Right atrium auricular region (tissue), 2 donors: ENCODE measurements at regions not wholly inside any gene's neighbourhood (a gene's known extent, or its start where the extent isn't known, plus 50 kb on each side); places are given as distances from the start of the nearest gene placed in this dataset.

Experiments used
- DNase-seq: peaks from one replicate; pipeline ENCODE4 v3.0.0-alpha.2; 2019; ENCODE audit warnings: low spot score
- H3K27ac ChIP-seq, 2 donors: fragments of 200-600 bp; sonication (generic); 1 replicate in 1 of 2; 2 replicates in 1 of 2; pipeline ENCODE4 v1.5.1; 2016 to 2019
- H3K27me3 ChIP-seq, 2 donors: fragments of 200-600 bp; sonication (generic); one replicate each; pipeline versions ENCODE4 v1.5.1 to v1.6.0; 2017 to 2019
- H3K36me3 ChIP-seq: fragments of 200-600 bp; sonication (generic); one replicate; pipeline ENCODE4 v1.5.1; 2016
- H3K4me1 ChIP-seq, 2 donors: fragments of 200-600 bp; sonication (generic); one replicate each; pipeline versions ENCODE4 v1.5.1 to v1.6.0; 2017 to 2019
- H3K4me3 ChIP-seq, 2 donors: fragments of 200-600 bp; sonication (generic); 1 replicate in 1 of 2; 2 replicates in 1 of 2; pipeline ENCODE4 v1.5.1; 2017 to 2019; ENCODE audit warnings: mild to moderate bottlenecking in 1 of 2, moderate library complexity in 1 of 2
- H3K9me3 ChIP-seq, 2 donors: fragments of 200-600 bp; sonication (generic); one replicate each; pipeline ENCODE4 v1.5.1; 2019
- CTCF ChIP-seq, 2 donors: fragments of 200-600 bp; sonication (generic); IDR thresholded peaks; one replicate each; pipeline ENCODE4 v1.5.1; 2019; ENCODE audit warnings: antibody characterized with exemption in 2 of 2

DNA sequence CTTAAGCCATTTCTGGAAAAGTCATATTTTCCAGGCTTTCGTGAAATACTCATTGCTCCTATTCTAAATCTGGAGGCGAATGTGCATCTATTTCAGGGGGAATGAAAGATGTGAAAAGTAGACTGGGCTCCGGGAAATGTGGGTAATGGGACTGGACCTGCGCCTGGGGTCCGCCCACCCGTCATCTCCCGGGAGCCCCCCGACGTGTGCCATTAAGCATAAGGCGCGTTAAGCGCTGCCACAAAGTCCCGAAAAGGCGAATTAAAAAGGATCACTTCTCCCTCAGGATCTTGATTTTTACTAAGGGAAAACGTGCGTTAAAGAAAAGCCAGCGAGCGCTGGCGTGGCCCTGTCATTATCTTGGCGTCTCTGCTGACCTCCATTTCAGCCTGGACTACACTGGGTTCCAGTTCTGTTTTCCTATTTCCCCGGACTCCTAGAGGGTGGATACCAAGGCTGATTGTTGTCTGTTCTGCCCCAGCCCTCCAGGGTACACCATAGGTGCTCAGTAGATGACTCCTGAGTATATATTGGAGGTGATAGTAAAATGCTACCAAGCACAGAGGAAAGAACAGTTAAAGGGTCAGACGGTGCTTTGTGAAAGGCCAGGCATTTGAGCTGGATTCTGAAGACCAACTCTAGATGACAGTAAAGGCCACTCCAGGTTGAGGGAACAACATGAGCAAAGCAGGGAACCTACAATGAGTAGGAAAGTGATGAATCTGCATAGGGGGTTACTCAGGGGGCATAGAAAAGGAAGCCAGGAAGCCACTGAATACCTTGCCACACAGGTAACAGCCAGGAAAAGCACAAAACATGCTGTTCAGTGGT lies 89.2 kb upstream of the ARID1B start:
- Histone ChIP-seq H3K27me3 (no peaks in the 10 kb centered on the region), H3K27ac (peak overlapping the region; percentile 86 to 94), H3K4me1 (peaks cover 0 to 16% of the 10 kb centered on the region in 2 donors), H3K36me3 (no peaks in the 10 kb centered on the region), H3K4me3 (peak overlapping the region; percentile 64 to 68), H3K9me3 (no peaks in the 10 kb centered on the region)
- no peak for DNase-seq
- no peak for TF ChIP-seq CTCF (IDR thresholded peaks at IDR 0.05)

DNA sequence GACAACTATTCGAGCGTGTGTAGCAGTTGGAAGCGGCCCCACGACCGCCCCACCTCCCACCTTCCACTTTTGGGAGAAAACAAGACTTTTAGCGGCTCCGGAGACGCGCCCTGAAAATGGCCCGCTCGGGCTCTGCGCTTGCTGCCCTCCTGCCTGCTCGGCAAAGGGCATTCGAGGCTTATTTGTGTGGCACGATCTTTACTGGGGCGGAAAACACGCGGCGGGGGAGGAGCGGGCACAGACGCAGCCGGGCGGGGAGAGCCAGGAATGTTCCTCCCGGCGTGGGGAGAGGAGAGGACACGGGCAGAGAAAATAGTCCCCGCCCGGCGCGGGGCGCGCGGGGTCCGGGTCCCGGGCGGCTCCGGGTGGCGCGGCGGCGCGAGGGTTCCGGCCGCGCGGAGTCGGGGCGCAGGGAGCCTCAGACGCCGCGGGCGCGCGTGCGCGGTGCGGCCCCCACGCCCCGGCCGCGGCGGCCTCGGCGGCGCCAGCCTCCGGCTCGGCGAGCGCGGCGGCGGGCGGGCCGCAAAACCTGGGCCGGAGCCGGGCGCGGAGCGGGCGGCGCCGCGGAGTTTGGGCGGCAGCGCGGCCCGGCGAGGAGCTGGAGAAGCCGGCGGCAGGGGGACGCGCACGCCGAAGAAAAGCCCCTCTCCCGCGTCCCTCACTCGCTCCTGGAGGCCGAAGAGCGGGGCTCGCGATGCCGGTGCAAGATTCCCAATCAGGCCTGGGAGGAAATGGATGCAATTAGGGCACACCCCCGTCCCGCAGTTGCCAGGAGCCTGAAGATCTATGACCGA lies 90.0 kb upstream of the ARID1B start:
- peak overlapping the region; percentile 97 to 99 for H3K27ac ChIP-seq
- no peaks in the 10 kb centered on the region for H3K9me3 ChIP-seq
- H3K36me3 ChIP-seq: no peaks in the 10 kb centered on the region
- peak; percentile 92 for DNase-seq
- H3K4me1 ChIP-seq: peaks cover 0 to 16% of the 10 kb centered on the region in 2 donors
- TF ChIP-seq CTCF (IDR thresholded peaks at IDR 0.05): no peak
- H3K4me3 ChIP-seq: peak overlapping the region; percentile 65 to 68
- no peaks in the 10 kb centered on the region for H3K27me3 ChIP-seq

GRCh38 chr6:156686301-156686994 lies 90.7 kb upstream of the ARID1B start:
- Histone ChIP-seq H3K4me1 (peaks cover 0 to 16% of the 10 kb centered on the region in 2 donors), H3K4me3 (peak overlapping the region; percentile 65 to 68), H3K9me3 (no peaks in the 10 kb centered on the region), H3K27ac (peak overlapping the region; percentile 97 to 99), H3K27me3 (no peaks in the 10 kb centered on the region), H3K36me3 (no peaks in the 10 kb centered on the region)
- DNase-seq: no peak
- TF ChIP-seq CTCF (IDR thresholded peaks at IDR 0.05): peak in 1 of 2 donors; percentile 36

- no peak for TF ChIP-seq CTCF (IDR thresholded peaks at IDR 0.05)
- peaks cover 0 to 16% of the 10 kb centered on the region in 2 donors for H3K4me1 ChIP-seq
- DNase-seq: no peak
- no peaks in the 10 kb centered on the region for H3K36me3 ChIP-seq
- H3K27me3 ChIP-seq: no peaks in the 10 kb centered on the region
- H3K9me3 ChIP-seq: no peaks in the 10 kb centered on the region
- H3K4me3 ChIP-seq: peak overlapping the region; percentile 65 to 68
- H3K27ac ChIP-seq: peak overlapping the region; percentile 97 to 99
Measured at GRCh38 chr6:156685823-156686222, 91.4 kb upstream of the ARID1B start.

- TF ChIP-seq CTCF (IDR thresholded peaks at IDR 0.05): no peak
- H3K4me1 ChIP-seq: peaks cover 0 to 16% of the 10 kb centered on the region in 2 donors
- no peak for DNase-seq
Measured at GRCh38 chr6:156683821-156684220, 93.4 kb upstream of the ARID1B start.

More at GRCh38 chr6:156683821-156684220, 93.4 kb upstream of the ARID1B start:
- no peak overlapping the region for H3K4me3 ChIP-seq
- no peaks in the 10 kb centered on the region for H3K27me3 ChIP-seq
- H3K27ac ChIP-seq: no peak overlapping the region
- no peaks in the 10 kb centered on the region for H3K9me3 ChIP-seq
- H3K36me3 ChIP-seq: no peaks in the 10 kb centered on the region
